Caki2 (cell line): ENCODE measurements at regions not wholly inside any gene's neighbourhood (a gene's known extent, or its start where the extent isn't known, plus 50 kb on each side); places are given as distances from the start of the nearest gene placed in this dataset.
"Not testable (repeated sequence)": the region's sequence is repeated elsewhere in the genome, so short reads cannot be mapped to it uniquely, and the experiment has no call there.

Source experiments
- DNase-seq: peaks from one replicate; pipeline ENCODE4 v3.0.0-alpha.2; 2015; ENCODE audit warnings: low read depth
- in situ Hi-C: cut with HindIII; loops from 2 replicates; pipeline ENCODE4 v1.10.0; 2016; ENCODE audit warnings: low sequenced_read_pairs, low pct_unique_long_range_greater_than_20kb, mixed read lengths

DNA sequence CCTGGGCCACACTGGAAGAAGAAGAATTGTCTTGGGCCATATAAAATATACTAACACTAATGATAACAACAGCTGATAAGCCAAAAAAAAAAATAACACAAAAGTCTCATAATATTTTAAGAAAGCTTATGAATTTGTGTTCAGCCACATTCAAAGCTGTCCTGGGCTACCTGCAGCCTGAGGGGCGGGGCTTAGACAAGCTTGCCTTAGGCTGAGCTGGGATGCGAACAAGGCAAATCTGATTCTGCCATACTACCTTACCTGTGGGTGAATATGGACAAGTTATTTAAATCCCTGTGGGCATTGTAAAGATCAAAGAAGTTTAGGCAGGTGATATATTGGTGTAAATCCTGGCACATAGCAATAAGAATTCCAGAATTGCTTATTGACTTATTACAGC, 212.3 kb upstream of the ATP10B start:
- in situ Hi-C loops, result no loop called here
- DNase-seq, result no peak

DNA sequence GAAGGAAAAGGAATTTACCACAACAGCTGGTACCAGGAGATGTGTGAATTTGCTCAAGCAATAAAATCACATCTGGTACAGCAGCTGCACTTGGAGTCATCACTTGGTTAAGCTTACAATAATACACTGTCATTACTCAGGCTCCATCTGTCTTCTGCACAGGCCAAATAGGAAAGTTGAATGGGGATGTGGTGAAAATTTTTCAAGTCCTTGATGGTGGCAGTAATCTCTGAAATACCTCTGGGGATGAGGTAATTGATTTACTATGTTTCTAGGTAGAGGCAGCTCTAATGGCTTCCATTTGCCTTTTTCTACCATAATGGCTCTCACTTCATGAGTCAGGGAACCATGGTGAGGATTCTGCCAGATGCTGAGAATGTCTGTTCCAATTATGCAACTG, 206.8 kb upstream of the ATP10B start:
- in situ Hi-C loops, result no loop called here
- no peak for DNase-seq

DNA sequence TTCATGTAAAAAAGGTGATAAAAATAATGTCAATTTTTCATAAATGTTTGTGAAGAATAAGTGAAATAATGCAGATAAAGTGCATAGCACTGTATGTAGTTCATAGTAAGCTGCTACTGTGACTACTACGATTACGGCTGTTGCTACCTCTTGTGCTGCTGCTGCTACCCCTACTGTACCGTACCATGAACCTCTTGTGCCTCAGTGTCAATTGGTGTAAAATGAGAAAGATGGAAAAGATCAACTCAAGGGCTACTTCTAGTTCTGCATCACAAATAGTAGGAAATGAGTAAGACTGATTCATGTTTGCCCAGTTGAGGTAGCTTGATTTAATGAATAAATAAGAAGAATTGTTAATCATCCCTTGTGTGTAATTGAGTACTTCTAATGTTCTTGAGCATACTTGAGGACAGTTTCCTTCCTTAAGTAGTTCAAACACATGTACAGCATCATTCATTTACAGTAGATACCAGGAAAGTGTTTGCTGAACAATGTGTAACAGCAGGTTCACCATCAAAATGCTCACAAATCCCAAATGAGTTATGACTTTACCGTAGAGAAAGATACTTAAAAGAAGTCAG, 200.0 kb upstream of the ATP10B start:
- DNase-seq, result no peak
- in situ Hi-C loops, result no loop called here

DNA sequence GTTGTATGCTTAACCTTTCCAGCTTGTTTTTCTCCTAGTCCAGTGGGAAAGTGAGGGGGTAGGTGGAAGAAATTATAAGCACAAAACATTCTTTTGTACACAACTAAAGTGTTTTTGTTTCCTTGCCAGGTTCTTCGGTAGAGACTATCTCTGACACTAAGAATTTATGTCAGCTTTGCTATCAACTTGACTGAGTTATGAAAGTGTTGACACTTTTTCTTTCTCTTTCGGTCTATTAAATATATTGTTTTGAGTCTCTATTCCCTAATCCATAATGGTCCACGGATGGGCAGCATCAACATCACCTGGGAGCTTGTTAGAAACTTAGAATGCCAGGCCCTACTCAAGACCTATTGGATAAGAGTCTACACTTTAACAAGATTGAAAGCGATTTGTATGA, 195.0 kb upstream of the ATP10B start:
- DNase-seq, result no peak
- in situ Hi-C loops, result no loop called here

DNA sequence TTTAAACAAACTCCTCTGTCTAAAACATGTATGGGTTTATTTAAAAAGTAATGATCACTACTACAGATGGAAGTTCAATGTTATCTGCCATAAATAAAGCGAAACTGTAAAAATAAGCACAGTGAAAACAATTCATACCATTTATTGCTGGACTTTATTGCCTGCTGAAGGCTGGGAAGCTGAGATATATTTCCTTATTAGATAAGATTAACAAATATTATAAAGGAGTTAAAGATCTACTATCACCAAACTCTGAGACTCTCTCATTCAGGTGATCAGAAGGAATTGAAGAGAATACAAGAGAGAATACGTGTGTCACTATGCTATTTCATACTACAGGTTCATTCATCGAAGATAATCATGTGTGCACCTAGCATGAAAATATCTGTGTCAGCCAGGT, 190.9 kb upstream of the ATP10B start:
- in situ Hi-C loops, result no loop called here

DNA sequence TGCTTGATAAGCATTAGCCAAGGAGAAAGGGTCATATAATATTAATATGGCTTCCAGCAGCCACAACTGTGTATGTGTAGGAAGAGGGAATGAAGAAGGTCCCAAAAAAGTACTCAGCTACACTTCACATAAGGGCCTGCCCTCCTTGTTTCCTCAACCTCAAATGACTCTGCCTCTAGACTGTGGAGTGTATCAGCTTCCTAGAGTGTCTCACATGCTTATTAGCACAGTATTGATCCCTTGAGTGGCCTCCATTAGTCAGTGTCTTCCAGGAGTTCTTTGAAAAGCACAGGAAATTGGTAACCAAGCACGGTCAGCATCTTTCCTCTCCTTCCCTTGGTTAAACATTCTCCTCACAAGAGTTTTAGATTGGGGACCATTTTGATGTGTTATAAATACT, 190.4 kb upstream of the ATP10B start:
- no peak for DNase-seq
- in situ Hi-C loops, result no loop called here

More for the DNA sequence above, 190.9 kb upstream of the ATP10B start:
- DNase-seq, result no peak

DNA sequence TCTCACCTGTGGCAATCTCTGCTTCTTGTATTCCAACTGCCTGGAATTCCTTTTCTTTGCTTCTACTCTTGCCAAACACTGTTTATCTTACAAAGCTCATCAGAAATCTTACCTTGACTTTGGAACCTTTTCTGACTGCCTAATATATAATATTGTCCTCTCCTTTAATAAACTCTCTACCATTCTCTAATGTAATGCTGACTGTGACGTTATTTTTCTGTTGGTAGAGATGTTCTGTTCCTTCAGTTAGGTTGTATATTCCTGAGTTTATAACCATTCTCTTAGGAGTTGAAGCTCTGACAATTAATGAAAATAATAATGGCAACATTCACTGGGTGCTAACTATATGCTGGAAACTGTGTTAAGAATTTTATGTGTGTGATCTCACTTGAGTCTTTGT, 188.8 kb upstream of the ATP10B start:
- no peak for DNase-seq
- in situ Hi-C loops, result no loop called here

DNA sequence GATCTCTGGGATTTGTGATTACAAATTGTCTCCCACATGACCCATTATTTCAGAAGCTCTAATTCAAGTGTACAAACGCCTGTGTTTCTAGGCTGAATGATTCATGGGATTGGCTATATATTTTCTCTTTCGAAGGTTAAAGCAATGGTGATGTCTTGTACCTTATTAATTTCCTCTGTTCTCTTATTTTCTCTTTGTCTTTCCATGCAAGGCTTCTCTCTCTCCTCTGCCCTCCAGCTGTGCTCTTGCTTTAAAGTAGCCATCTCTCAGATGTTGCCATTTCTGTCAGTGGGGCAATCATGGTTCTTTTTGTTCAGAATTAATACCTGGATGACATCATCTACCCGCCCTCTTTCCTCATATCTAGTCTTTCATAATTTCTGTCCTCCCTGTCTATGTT, 184.3 kb upstream of the ATP10B start:
- DNase-seq, result no peak
- in situ Hi-C loops, result no loop called here

DNA sequence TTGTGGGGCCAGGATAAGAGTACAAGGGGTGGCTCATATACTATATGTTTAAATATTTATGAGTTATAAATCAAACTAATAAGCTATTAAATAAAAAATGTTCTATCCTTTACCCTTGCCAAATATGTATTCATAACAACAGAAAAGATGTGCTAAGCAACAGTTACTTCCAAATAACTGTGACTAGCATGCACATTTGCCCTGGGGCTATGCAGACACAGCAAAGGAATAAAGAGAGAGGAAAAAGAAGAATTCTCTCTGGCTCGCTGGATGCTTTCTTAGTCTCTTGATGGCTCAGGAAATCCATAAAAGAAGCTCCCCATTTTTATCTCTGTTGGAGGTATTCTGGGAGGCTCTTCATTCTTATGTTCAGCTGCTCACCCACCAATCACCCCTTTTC, 182.4 kb upstream of the ATP10B start:
- in situ Hi-C loops, result no loop called here

DNA sequence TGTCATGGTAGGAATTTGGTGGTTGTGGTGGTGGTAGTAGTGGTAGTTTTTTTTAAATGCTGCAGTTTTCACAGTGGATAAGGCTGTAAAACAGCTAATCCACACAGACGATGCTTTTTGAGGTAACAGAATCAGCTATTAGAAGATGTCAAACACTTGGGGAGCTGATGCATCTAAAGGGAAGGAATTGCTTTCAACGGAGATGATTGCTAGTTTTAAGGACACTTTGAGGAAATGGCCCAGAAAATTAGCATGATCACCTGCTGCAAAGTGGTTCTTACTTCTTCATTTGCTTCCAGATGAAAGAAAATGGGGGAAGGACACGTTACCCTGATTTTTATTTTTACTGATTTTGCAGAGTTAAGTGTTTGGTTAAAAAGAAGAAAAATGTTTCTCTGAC, 178.2 kb upstream of the ATP10B start:
- no peak for DNase-seq

More for the DNA sequence above, 182.4 kb upstream of the ATP10B start:
- DNase-seq, result no peak

DNA sequence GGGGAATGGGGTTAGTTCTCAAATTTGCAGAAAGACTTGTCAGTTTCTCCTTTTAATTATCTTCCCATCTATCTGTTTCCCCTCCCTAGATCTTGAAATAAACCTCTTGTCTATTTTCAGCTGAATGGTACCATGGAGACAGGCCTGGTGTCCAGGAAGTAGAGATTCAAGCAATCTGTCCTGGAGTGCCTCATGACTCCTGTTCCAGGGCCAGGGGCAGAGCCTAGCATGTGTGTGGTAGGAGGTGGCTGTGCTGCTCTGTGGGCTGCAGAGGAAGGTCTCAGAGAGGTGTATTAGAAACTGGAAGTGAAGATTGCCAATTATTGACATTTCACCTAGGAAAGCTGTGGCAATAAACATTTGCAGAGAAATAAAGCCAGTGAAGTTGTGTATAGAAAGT, 175.8 kb upstream of the ATP10B start:
- no peak for DNase-seq
- in situ Hi-C loops, result no loop called here

More for the DNA sequence above, 178.2 kb upstream of the ATP10B start:
- in situ Hi-C loops, result no loop called here

DNA sequence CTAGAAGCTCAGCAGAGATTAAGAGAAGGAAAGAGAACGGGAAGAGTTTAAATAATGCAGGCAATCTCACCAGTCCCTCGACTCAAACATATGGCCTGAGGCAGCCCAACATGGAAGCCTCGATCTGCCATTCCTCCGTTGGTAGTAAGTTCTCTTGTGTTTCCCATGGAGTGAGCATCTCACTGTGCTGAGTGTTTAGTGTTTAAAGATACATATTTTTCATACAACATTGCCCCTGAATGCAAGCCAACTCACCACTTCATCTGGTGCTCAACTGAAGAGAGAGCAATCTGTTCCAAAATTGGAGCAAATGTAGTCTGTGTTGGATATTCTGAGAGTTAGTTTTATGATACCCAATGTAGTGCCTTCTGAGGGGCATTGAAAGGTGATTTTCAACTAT, 171.5 kb upstream of the ATP10B start:
- in situ Hi-C loops, result no loop called here
- no peak for DNase-seq

DNA sequence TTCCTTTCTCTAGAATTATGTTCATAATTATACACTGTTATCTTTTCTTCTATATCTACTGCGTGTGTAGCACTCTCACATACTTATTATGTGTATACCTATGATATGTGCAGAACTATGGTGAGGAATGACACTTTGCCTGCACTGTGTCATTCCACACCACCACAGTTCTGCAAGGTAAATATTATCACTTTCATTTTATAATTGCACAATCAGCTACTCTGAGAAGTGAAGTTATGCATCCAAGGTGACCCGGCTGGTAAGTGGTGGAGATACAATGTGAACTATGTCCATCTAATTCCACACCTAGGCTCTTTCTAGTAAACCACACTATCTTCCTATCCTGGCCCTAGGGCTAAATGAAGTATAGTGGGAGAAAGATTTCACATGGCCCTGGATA, 170.1 kb upstream of the ATP10B start:
- DNase-seq, result no peak
- in situ Hi-C loops, result no loop called here

DNA sequence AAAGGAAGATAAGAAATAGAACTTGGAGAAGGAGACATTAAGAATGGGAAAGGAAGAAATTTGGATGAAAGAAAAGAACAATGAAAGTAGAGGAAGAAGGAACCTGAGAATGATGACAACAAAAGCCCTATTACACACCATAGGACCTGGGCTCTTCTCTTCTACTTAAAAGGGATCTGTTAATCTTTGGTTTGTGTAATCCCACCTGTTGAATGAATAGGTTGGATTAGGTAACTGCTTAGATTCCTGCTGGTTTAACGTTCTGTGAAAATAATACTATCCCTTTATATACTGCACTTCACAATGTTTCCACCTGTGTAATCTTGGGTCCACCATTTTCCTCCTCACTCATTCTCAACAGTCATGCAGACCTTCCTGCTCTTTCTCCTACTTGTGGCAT, 157.8 kb upstream of the ATP10B start:
- in situ Hi-C loops, result no loop called here
- DNase-seq, result no peak

DNA sequence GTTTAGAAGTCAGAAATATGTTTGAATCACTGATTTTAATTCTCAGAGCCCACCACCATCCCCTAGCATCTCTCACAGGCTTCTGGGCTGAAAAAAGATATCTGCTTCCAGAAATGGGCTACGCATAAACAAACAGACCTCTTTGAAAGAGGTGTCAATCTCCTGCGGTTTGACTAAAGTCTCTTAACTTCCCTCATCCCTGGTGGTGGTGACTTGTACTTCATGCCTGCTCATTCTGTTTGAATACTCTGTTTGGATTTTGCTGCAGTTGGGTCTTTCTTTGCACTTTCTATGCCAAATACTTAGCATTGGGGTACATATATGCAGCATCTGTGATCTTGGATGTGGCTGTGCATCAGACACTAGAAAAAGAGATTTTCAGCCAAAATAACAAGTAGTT, 157.2 kb upstream of the ATP10B start:
- DNase-seq, result no peak
- in situ Hi-C loops, result no loop called here

DNA sequence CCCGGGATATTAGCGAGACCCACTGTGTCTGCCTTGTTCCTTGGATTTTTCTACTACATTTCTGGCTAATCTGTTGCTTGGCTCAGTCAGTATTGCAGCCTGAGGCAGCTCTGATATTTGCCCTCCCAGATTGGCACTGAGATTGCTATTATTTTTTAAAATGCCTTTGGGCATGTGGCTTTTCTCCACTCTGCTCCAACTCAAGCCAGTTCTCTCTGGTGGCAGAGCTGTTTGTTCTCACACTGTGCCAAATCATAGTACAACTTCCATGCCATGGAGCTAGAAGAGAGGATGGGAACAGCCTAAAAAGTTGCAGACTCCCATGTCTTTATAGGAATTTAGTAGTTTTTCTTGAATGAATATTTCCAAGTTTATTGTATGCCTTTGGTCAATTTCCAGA, 155.9 kb upstream of the ATP10B start:
- in situ Hi-C loops, result no loop called here
- no peak for DNase-seq

DNA sequence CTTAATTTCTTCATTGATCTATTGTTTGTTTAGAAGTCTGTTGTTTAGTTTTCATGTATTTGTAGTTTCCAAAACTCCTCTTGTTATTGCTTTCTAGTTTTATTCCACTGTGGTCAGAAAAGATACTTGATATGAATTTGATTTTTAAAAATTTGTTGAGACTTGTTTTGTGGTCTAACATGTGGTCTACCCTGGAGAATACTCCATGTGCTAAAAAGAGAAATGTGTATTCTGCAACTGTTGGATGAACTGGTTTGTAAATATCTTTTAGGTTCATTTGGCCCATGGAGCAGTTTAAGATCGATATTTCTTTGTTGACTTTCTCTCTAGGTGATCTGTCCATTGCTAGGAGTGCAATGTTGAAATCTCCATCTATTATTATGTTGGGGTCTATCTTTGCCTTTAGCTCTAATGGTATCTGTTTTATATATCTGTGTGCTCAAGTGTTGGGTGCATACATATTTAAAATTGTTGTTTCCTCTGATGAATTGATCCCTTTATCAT, 150.6 kb upstream of the ATP10B start:
- in situ Hi-C loops, result no loop called here
- DNase-seq, result no peak

DNA sequence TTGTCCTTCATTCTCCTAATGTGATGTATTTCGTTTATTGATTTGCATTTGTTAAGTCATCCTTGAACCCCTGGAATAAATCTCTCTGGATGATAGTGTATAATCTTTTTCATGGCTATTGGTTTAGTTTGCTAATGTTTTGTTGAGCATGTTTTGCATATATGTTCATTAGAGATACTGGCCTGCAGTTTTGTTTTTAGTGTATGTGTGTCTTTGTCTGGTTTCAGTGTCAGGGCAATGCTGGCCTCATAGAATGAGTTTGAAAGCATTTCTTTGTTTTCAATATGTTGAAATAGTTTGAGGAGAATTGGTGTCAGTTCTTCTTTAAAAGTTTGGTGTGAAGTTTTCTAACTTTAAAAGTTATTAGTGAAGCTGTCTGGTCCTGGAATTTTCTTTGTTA, 149.6 kb upstream of the ATP10B start:
- DNase-seq, result no peak
- in situ Hi-C loops, result no loop called here

DNA sequence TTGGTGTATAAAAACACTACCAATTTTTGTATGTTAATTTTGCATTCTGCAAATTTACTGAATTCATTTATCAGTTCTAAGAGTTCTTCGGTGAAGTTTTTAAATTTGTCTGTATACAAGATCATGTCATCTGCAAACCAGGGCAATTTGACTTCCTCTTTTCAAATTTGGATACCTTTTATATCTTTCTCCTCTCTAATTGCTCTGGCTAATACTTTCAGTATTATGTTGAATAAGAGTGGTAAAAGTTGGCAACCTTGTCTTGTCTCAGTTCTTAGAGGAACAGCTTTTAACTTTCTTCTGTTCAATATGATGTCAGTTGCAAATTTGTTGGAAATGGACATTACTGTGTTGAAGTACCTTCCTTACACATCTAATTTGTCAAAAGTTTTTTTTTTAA, 149.1 kb upstream of the ATP10B start:
- in situ Hi-C loops, DNase-seq: not testable (repeated sequence)

DNA sequence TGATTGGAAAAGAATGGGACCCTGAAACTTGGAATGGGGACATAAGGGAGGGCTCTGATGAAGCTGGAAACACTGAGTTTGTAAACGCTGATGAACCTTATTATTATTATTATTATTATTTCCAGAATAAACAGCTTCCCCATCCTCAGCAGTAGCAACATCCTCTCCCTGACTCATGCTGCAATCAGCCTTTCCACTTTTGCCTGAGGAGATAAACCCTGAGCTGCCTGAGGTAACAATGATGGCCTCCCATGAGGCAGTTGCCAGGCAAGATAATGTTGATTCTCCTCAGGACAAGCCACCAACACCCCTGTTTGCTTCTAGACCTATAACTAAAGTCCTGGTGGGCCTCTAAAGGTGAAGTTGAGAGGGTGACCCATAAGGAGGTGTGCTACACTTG, 139.2 kb upstream of the ATP10B start:
- no peak for DNase-seq
- in situ Hi-C loops, result no loop called here

DNA sequence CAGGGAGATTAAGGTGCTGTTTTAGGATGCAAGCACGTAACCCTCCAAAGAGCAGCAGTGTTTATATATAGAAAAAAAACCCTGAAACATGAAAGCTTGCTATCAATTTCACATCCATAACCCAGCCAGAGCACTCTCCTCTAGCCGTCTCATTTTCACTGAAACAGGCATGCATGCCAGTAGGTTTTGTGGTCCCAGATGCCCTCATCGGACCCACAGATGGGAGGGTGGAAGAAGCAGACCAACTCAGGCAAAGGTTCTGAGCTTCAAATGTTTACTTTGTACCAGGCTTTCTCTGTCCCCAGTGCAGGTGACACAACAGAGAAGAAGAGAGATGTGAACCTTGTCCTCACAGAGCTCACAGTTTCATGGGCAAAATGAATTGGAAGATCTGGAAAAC, 127.4 kb upstream of the ATP10B start:
- no peak for DNase-seq
- in situ Hi-C loops, result no loop called here
